HEK293 (cell line): ENCODE measurements at regions not wholly inside any gene's neighbourhood (a gene's known extent, or its start where the extent isn't known, plus 50 kb on each side); places are given as distances from the start of the nearest gene placed in this dataset.

Source experiments
- CTCF ChIP-seq: fragments of 450-650 bp; formaldehyde crosslinking; IDR thresholded peaks from 2 replicates; pipeline ENCODE4 v1.5.1; 2016; ENCODE audit warnings: missing biosample characterization, missing genetic modification characterization
- REPIN1 ChIP-seq: fragments of 450-650 bp; formaldehyde crosslinking; IDR thresholded peaks from 2 replicates; pipeline ENCODE4 v1.5.1; 2017; ENCODE audit warnings: missing biosample characterization, missing genetic modification characterization, low read depth
- TCF7L2 ChIP-seq: IDR thresholded peaks from 2 replicates; pipeline ENCODE4 v1.6.1; 2011; ENCODE audit warnings: low read depth, mild to moderate bottlenecking, inconsistent platforms, low read length, moderate library complexity, borderline replicate concordance
- ZNF121 ChIP-seq: fragments of 450-650 bp; formaldehyde crosslinking; IDR thresholded peaks from 2 replicates; pipeline ENCODE4 v1.5.1; 2016; ENCODE audit warnings: missing biosample characterization, missing genetic modification characterization
- ZNF274 ChIP-seq, 2 experiments: fragments of 200-500 bp in 1 of 2; fragments of 450-650 bp in 1 of 2; sonication (Bioruptor generic) in 1 of 2; formaldehyde crosslinking in 1 of 2; IDR thresholded peaks; 2 replicates each; pipeline versions ENCODE4 v1.5.1 to v1.6.1; 2014 to 2016; ENCODE audit warnings: borderline replicate concordance in 1 of 2, inconsistent platforms in 1 of 2, low read length in 1 of 2, missing biosample characterization in 1 of 2, missing genetic modification characterization in 1 of 2
- ZNF776 ChIP-seq: fragments of 450-650 bp; formaldehyde crosslinking; IDR thresholded peaks from 2 replicates; pipeline ENCODE4 v1.5.0; 2017; ENCODE audit warnings: missing biosample characterization, missing genetic modification characterization, borderline replicate concordance

- TF ChIP-seq ZNF121 (tag by site-specific recombination) (no peak), CTCF (tag by site-specific recombination) (no peak), ZNF274 (IDR thresholded peaks at IDR 0.05; ENCODE audit: low read length) (no peak), ZNF274 (tag by site-specific recombination; IDR thresholded peaks at IDR 0.05; ENCODE audit: borderline replicate concordance) (no peak), TCF7L2 (no peak), ZNF776 (tag by site-specific recombination) (no peak), REPIN1 (no peak)
Observed at GRCh38 chr5:142427529-142427928, 102.7 kb upstream of the SPRY4 start.
